RWPE1 (cell line): ENCODE measurements at regions not wholly inside any gene's neighbourhood (a gene's known extent, or its start where the extent isn't known, plus 50 kb on each side); places are given as distances from the start of the nearest gene placed in this dataset.

Experiments used
- CTCF ChIA-PET: fragments of 350-600 bp; sonication (Branson Sonifier 250); formaldehyde crosslinking; extraction: SDS; loops from one replicate; lab custom pipeline; 2021; lab: Yijun Ruan, JAX
- POLR2A ChIA-PET: fragments of 400-600 bp; formaldehyde crosslinking; extraction: SDS; loops from one replicate; lab custom pipeline; 2020; ENCODE audit warnings: antibody characterized with exemption; ENCODE audit not compliant: low non-redundant PET; lab: Yijun Ruan, JAX
- DNase-seq: peaks from one replicate; pipeline ENCODE4 v3.0.0; 2012; ENCODE audit warnings: low spot score
- H3K27ac ChIP-seq: fragments of 450-650 bp; 2 replicates; pipeline ENCODE4 v1.5.1; 2017
- CTCF ChIP-seq: fragments of 450-650 bp; conservative IDR thresholded peaks from 2 replicates; pipeline ENCODE4 v1.5.1; 2017; ENCODE audit warnings: low read depth, mild to moderate bottlenecking

GRCh38 chr2:128448331-128449225 is 129.9 kb upstream of the HS6ST1 start:
- ChIA-PET CTCF (no interaction called here), POLR2A (no interaction called here)
- no peak for TF ChIP-seq CTCF

GRCh38 chr2:128449226-128450061 is 130.8 kb upstream of the HS6ST1 start:
- CTCF ChIA-PET = no interaction called here
- TF ChIP-seq CTCF = no peak
- no peak overlapping the region for H3K27ac ChIP-seq
- POLR2A ChIA-PET = no interaction called here
- DNase-seq = no peak

More at GRCh38 chr2:128448331-128449225, 129.9 kb upstream of the HS6ST1 start:
- no peak overlapping the region for H3K27ac ChIP-seq
- DNase-seq = no peak

GRCh38 chr2:128450211-128451024 is 131.8 kb upstream of the HS6ST1 start:
- CTCF ChIA-PET = no interaction called here
- POLR2A ChIA-PET = no interaction called here
- TF ChIP-seq CTCF = no peak
- DNase-seq = no peak
- no peak overlapping the region for H3K27ac ChIP-seq

- CTCF ChIA-PET = no interaction called here
- POLR2A ChIA-PET = no interaction called here
- no peak for TF ChIP-seq CTCF
- DNase-seq = no peak
- H3K27ac ChIP-seq = no peak overlapping the region
Measured at GRCh38 chr2:128451084-128452023, 132.7 kb upstream of the HS6ST1 start.

- no peak for TF ChIP-seq CTCF
- ChIA-PET POLR2A (no interaction called here), CTCF (no interaction called here)
- no peak overlapping the region for H3K27ac ChIP-seq
- DNase-seq = no peak
Measured at GRCh38 chr2:128452024-128452411, 133.3 kb upstream of the HS6ST1 start.
